Smooth muscle cell (in vitro differentiated cells): ENCODE measurements at regions not wholly inside any gene's neighbourhood (a gene's known extent, or its start where the extent isn't known, plus 50 kb on each side); places are given as distances from the start of the nearest gene placed in this dataset.

Experiments
- DNase-seq: peaks from one replicate; lab custom pipeline; 2025; ENCODE audit not compliant: unreplicated experiment; lab: John Stamatoyannopoulos, UW
- H2AFZ ChIP-seq: fragments of 200-600 bp; sonication (generic); 2 replicates; pipeline ENCODE4 v1.6.0; 2016; ENCODE audit warnings: antibody characterized with exemption, low read depth, mild to moderate bottlenecking
- H3F3A ChIP-seq: fragments of 200-600 bp; sonication (generic); 2 replicates; pipeline ENCODE4 v1.6.0; 2017; ENCODE audit warnings: antibody characterized with exemption, low read depth
- H3K27ac ChIP-seq: fragments of 200-600 bp; sonication (generic); 2 replicates; pipeline ENCODE4 v1.5.1; 2016; ENCODE audit warnings: low read depth, mild to moderate bottlenecking
- H3K27me3 ChIP-seq: fragments of 200-600 bp; sonication (generic); 2 replicates; pipeline ENCODE4 v1.6.1; 2016; ENCODE audit warnings: low read depth, mild to moderate bottlenecking
- H3K36me3 ChIP-seq: fragments of 200-600 bp; sonication (generic); 2 replicates; pipeline ENCODE4 v1.5.1; 2016; ENCODE audit warnings: low read depth
- H3K4me1 ChIP-seq: fragments of 200-600 bp; sonication (generic); 2 replicates; pipeline ENCODE4 v1.5.1; 2016; ENCODE audit warnings: low read depth
- H3K4me2 ChIP-seq: fragments of 200-600 bp; sonication (generic); 2 replicates; pipeline ENCODE4 v1.6.0; 2016; ENCODE audit warnings: mild to moderate bottlenecking
- H3K4me3 ChIP-seq: fragments of 200-600 bp; sonication (generic); 2 replicates; pipeline ENCODE4 v1.5.1; 2016; ENCODE audit warnings: mild to moderate bottlenecking
- H3K79me2 ChIP-seq: fragments of 200-600 bp; sonication (generic); 2 replicates; pipeline ENCODE4 v1.6.0; 2016; ENCODE audit warnings: low read depth, mild to moderate bottlenecking
- H3K9ac ChIP-seq: fragments of 200-600 bp; sonication (generic); 2 replicates; pipeline ENCODE4 v1.6.0; 2016; ENCODE audit warnings: low read depth
- H3K9me3 ChIP-seq: fragments of 200-600 bp; sonication (generic); replicated peaks from 2 replicates; pipeline ENCODE4 v1.5.1; 2016; ENCODE audit warnings: low read depth
- H4K20me1 ChIP-seq: fragments of 200-600 bp; sonication (generic); 2 replicates; pipeline ENCODE4 v1.6.0; 2016; ENCODE audit warnings: low read depth
- CTCF ChIP-seq: fragments of 200-600 bp; sonication (generic); IDR thresholded peaks from 2 replicates; pipeline ENCODE4 v1.5.1; 2017; ENCODE audit warnings: borderline replicate concordance, mild to moderate bottlenecking, antibody characterized with exemption; ENCODE audit not compliant: insufficient read depth, poor library complexity, severe bottlenecking
- WGBS: methylation state at CpG from one replicate; pipeline ENCODE4 v1.1.7; 2016; ENCODE audit warnings: low lambda C conversion rate; 5-methylcytosine and 5-hydroxymethylcytosine counted together

DNA sequence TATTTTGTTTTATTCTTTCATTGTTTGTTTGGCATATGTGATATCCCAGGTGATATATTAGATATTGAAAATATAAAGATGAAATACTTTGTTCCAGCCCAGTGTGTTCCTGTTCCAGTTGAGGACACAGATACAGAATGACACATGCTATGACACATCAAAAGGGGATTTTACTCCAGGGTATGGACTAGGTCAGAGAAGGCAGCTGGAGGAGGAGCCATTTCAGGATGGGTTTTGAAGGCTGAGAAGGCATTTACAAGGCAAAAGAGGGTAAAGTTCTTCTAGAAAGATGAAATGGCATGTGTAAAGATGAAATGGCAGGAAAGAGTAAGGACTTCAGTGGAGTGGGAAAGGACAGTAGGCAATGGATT lies 163.8 kb downstream of the ZIC1 start:
- H3K27me3 ChIP-seq = no peaks in the 10 kb centered on the region
- no peaks in the 10 kb centered on the region for H3K9me3 ChIP-seq
- no peaks in the 10 kb centered on the region for H3F3A ChIP-seq
- H2AFZ ChIP-seq = no peak overlapping the region
- no peak overlapping the region for H3K9ac ChIP-seq
- H3K36me3 ChIP-seq = no peaks in the 10 kb centered on the region
- H3K4me1 ChIP-seq = no peaks in the 10 kb centered on the region
- H4K20me1 ChIP-seq = no peaks in the 10 kb centered on the region
- no peak overlapping the region for H3K4me3 ChIP-seq
- H3K79me2 ChIP-seq = no peaks in the 10 kb centered on the region
- no peak for DNase-seq
- H3K4me2 ChIP-seq = no peak overlapping the region
- TF ChIP-seq CTCF = no peak
- H3K27ac ChIP-seq = no peak overlapping the region

DNA sequence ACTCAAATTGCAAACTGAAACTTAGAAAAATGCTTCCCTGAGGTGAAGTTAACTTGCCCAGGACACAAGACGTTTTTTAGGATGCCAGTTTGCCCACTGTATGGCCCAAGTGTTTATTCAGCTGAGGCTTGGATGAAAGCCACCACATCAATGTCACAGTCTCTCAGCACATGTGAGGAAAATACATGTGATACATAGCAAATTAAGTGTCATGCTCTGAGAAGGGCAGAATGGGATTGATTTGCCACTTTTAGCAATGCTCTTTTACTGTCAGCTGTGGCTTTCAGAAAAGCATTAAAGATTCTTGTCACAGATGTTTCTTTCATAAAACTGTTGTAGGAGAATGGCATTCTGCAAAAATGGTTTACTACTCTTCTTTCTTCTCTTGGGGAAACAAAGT lies 165.5 kb downstream of the ZIC1 start:
- no peaks in the 10 kb centered on the region for H3K4me1 ChIP-seq
- H3K9ac ChIP-seq = no peak overlapping the region
- no peaks in the 10 kb centered on the region for H3K79me2 ChIP-seq
- no peak for DNase-seq
- H3K27me3 ChIP-seq = no peaks in the 10 kb centered on the region
- TF ChIP-seq CTCF = no peak
- no peaks in the 10 kb centered on the region for H3F3A ChIP-seq
- H2AFZ ChIP-seq = no peak overlapping the region
- H3K4me3 ChIP-seq = no peak overlapping the region
- H3K36me3 ChIP-seq = no peaks in the 10 kb centered on the region
- H3K27ac ChIP-seq = no peak overlapping the region
- no peaks in the 10 kb centered on the region for H3K9me3 ChIP-seq
- WGBS = 39% methylated on average over 1 of the region's 1 CpG
- H3K4me2 ChIP-seq = no peak overlapping the region
- no peaks in the 10 kb centered on the region for H4K20me1 ChIP-seq

- Histone ChIP-seq H3K27me3 (no peaks in the 10 kb centered on the region), H4K20me1 (no peaks in the 10 kb centered on the region), H3K4me1 (no peaks in the 10 kb centered on the region), H2AFZ (no peak overlapping the region), H3K27ac (no peak overlapping the region), H3K4me2 (no peak overlapping the region), H3F3A (no peaks in the 10 kb centered on the region), H3K79me2 (no peaks in the 10 kb centered on the region), H3K4me3 (no peak overlapping the region), H3K36me3 (no peaks in the 10 kb centered on the region), H3K9me3 (no peaks in the 10 kb centered on the region), H3K9ac (no peak overlapping the region)
- 90% methylated on average over 2 of the region's 2 CpGs for WGBS
- DNase-seq = no peak
- no peak for TF ChIP-seq CTCF
Measured at GRCh38 chr3:147575391-147575790, 166.2 kb downstream of the ZIC1 start.

GRCh38 chr3:147582642-147583041 lies 173.5 kb downstream of the ZIC1 start:
- no peak overlapping the region for H3K27ac ChIP-seq
- H3K4me2 ChIP-seq = no peak overlapping the region
- H3K27me3 ChIP-seq = no peaks in the 10 kb centered on the region
- H2AFZ ChIP-seq = no peak overlapping the region
- H3K4me3 ChIP-seq = no peak overlapping the region
- H3K79me2 ChIP-seq = no peaks in the 10 kb centered on the region
- TF ChIP-seq CTCF = no peak
- H3K4me1 ChIP-seq = no peaks in the 10 kb centered on the region
- H3K36me3 ChIP-seq = no peaks in the 10 kb centered on the region
- H3K9me3 ChIP-seq = no peaks in the 10 kb centered on the region
- DNase-seq = no peak
- no peak overlapping the region for H3K9ac ChIP-seq
- no peaks in the 10 kb centered on the region for H4K20me1 ChIP-seq
- H3F3A ChIP-seq = no peaks in the 10 kb centered on the region
